SKM-1 (cell line): ENCODE measurements at regions not wholly inside any gene's neighbourhood (a gene's known extent, or its start where the extent isn't known, plus 50 kb on each side); places are given as distances from the start of the nearest gene placed in this dataset.
"Not testable (repeated sequence)": the region's sequence is repeated elsewhere in the genome, so short reads cannot be mapped to it uniquely, and the experiment has no call there.

Source experiments
- DNase-seq: peaks from one replicate; lab custom pipeline; 2025; ENCODE audit not compliant: unreplicated experiment; lab: John Stamatoyannopoulos, UW

DNA sequence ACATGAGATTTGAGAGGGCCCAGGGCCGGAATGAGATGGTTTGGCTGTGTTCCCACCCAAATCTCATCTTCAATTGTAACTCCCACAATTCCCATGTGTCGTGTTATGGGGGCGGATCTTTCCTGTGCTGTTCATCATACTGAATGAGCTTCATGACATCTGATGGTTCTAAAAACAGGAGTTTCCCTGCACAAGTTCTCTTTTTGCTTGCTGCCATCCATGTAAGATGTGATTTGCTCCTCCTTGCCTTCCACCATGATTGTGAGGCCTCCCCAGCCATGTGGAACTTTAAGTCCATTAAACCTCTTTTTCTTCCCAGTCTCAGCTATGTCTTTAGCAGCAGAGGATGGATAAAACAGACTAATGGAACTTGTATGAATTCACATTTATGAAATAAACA lies 131.9 kb upstream of the ZC3H15 start:
- DNase-seq: not testable (repeated sequence)

DNA sequence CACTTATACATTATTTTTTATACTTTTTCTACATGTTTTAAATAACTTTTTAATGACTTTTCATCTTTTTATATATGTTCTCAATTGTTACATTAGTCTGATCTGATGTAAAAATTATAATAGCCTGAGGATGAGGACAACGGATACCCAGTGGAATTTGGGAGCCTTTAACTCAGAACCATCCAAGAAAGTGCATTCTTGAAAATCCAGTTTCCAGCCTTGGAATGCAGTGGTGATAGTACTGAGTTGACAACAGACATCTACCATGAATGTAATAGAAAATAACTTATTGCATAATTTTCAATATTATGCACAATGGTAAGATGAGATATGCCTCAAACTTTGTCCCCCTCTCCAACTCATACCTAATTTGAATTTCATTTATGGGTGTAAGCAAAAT lies 120.7 kb upstream of the ZC3H15 start:
- DNase-seq: no peak

DNA sequence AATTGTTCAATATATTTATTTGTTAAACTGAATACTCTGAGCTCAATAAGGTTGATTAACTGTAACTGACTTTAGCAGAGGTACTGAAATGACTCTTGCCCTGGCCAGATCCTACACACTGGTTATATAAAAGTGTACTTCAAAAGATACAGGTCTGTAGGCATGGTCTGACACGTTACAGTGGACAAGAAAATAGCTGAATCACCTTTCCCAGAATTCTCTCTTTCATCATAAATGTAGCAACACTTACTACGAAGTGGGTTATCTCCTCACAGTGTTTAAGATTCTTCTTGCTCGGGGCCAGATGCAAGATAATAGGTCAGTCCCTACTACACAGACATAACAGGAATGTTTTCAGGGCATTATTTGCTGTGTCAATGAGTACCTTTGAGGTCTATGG lies 107.0 kb upstream of the ZC3H15 start:
- no peak for DNase-seq

DNA sequence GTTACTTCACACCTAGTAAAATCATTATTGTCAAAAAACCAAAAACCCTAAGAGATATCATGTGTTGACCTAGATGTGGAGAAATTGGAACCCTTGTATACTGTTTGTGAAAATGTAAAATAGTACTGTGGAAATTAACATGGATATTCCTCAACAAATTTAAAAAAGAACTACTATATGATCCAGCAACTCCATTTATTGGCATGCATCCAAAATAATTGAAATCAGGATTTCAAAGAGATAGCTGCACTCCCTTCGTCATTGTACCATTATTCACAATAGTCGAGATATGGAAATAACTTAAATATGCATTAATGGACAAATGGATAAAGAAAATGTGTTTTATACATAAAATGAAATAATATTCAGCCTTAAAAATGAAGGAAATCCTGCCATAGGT lies 105.3 kb upstream of the ZC3H15 start:
- DNase-seq: no peak

DNA sequence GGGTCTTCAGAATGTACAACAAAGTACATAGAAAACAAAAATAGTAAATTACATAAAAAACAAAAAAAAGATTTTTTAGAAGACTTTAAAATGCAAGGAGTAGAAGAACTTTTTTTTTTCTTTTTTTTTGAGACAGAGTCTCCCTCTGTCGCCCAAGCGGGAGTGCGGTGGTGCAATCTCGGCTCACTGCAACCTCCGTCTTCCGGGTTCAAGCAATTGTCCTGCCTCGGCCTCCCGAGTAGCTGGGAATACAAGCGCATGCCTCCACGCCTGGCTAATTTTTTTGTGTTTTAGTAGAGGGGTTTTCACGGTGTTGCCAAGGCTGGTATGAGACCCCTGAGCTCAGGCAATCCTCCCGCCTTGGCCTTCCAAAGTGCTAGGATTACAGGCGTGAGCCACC lies 104.5 kb upstream of the ZC3H15 start:
- DNase-seq: no peak

DNA sequence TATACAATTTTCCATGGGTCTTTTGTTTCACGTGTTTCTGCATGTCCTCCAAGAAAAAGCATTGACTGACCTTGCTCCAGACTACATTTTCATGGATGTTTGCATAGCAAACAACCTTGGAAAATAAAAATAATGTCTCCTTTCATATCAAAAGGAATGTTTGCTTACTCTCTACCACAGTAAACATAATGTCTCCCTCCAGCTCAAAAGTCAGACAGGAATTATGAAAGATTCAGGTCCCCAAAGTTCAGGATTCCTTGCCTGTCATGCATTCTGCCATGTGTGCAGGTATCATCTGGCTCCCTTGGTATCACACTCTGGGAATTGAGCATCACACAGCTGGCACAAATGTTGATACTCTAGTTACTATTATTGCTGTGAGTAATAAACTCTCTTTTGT lies 103.1 kb upstream of the ZC3H15 start:
- DNase-seq: no peak

DNA sequence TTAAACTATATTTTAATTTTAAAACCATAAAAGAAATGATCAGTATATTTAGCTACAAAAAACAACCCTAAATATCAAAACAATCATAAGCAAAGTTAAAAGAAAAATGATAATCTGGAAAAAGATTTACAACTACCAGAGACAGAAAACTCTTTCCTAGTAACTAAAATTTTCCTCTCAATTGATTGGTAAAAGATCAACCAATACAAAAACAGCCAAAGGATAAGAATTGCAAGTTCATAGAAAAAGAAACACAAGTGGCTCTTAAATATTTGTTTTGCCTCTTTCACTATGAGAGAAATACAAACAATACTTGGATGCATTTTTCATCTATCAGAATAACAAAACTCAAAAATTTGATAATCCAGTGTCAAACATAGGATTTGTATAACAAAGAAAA lies 101.8 kb upstream of the ZC3H15 start:
- DNase-seq: no peak

DNA sequence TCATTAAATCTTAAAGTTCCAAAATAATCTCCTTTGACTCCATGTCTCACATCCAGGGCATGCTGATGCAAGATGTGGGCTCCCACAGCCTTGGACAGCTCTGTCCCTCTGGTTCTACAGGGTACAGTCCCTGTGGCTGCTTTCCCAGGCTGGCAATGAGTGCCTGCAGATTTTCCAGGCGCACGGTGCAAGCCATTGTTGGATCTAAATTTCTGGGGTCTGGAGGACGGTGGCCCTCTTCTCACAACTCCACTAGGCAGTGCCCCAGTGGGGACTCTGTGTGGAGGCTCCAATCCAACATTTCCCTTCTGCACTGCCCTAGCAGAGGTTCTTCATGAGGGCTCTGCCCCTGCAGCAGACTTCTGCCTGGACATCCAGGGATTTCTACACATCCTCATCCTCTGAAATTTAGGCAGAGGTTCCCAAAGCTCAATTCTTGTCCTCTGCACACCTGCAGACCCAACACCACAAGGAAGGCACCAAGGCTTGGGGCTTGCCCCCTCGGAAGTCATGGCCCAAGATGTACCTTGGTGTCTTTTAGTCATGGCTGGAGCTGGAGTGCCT lies 100.3 kb upstream of the ZC3H15 start:
- not testable (repeated sequence) for DNase-seq

DNA sequence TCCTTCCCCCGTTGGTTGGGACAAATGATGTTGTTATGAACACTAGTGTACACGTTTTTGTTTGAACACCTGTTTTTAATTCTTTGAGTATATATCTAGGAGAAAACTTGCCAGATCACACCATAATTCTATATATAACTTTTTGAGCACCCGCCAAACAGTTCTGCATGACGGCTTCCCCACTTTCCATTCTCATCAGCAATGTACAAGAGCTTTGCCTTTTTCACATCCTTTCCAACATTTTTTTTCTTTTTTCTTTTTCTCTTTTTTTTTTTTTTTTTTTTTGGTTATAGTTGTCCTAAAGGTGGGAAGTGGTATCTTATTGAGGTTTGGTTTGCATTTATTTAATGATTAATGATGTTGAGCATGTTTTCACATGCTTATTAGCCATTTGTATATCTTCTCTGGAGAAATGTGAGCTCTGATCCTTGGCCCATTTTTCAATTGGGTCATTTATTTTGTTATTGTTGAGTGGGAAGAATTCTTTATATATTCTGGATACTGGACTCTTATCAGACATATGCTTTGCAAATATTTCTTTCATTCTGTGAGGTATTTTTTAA lies 86.9 kb upstream of the ZC3H15 start:
- no peak for DNase-seq

DNA sequence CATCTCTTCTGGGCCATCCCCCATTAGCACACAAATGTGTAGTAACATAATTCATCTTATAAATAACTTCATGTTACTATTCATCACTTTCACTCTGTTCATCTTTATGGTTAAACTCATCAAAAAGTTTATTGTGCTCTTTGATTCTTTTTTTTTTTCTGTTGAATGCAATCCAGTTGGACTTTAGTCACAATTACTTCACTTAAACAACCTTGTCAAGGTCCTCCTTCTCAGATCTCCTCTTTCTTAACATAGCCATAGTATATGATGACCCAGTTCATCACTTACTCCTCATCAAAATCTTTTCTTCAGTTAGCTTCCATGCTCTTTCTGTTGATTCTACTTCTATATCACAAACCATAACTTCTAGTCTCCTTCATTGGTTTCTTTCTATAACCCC lies 80.2 kb upstream of the ZC3H15 start:
- DNase-seq: no peak

DNA sequence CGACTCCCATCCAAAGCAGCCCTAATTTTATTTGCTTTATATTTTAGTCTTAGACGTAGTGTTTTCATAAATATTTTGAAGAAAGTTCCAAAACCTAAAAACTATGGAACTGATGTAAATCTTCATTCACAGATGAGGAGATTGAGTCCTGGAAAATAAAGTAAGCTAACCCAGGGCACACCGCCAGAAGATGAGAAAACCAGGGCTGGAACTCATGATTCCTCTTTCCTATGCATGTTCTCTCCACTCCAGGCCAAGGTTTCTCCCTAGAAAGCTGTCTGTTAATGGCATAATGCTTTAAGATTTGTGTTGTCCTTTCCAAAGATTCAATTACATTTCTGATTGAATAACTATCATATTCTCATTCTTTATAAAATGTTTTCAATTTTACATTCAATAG lies 78.4 kb upstream of the ZC3H15 start:
- no peak for DNase-seq

DNA sequence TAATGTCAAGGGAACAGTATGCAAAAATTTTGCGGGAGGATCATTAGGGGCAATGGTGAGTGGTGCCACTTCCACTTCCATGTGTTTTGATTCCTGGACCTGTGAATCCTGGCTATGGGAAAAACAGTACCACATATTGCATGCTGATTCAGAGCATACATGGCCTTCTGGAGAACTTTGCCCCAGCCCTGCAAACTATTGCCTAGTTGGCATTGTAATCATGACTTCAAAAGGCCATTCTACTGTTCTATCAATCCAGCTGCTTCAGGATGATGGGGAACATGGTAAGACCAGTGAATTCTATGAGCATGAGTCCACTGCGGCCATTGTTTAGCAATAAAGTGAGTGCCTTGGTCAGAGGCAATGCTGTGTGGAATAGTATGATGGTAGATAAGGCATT lies 75.3 kb upstream of the ZC3H15 start:
- DNase-seq: no peak

DNA sequence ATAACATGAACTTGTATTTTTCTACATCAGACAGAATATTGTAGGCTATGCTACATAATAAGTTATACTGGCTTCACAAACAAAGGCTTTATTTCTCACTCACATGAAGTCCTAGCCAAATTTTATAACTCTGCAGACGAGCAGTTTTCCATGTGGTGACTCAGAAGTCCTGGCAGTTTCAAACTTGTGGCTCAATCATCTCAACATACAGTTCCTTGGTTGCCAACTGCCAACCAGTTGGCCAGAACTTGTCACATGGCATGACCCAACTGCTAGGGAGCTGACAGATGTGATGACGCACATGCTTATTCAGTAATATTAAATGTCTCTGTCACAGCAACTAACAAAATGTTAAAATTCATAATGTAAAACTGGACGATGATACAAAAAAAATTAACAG lies 63.8 kb upstream of the ZC3H15 start:
- no peak for DNase-seq

DNA sequence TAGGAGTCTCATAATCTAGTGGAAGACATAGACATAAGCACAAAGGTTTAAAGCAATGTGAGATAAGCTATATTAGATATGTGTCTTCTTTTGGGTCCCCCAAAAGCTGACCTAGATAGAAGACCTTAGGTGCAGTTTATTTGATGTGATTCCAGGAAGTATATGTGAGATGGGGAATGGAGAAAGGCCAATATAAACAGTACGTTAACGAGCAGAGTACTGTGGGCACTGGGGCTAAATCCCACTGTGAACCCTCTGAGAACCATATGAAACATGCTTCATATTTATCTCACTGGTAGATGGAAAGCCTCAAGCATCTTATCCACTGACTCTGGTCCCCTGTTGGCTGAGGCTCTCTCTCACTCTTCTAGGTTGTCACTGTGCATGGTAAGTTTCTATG lies 62.6 kb upstream of the ZC3H15 start:
- DNase-seq: no peak

DNA sequence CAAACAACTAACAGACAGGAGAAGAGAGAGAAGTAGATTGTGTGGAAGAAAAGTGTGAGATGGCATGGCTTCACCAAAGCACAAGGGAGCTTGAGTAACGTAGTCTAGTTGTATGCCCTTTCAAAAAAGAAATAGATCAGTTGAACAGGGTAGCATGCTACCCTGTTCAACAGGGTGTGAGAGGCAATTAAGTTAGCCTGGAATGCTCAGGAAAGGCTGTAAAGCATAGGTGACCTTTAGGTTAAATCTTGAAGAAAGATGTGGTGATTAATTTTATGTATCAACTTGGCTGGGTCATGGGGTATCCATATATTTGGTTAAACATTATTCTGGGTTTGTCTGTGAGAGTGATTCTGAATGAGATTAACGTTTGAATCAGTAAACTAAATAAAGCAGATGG lies 61.8 kb upstream of the ZC3H15 start:
- DNase-seq: no peak

DNA sequence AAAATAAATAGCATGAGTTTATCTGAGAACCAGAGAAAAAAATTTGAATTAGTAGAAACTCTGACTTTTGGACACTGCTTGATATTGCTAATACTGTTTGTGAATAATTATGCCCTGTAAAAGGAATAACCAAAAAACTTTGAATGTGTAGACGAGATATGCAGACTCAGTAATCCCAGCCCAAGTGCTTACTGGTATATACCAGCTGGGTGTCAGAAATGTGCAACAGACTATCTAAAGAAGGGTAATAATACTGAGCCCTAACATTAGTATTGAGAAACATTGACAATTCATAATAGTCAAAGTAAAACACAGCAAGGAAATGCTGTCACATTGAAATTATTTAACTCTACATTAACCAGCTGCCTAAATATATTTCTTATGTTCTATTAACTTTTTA lies 60.5 kb upstream of the ZC3H15 start:
- DNase-seq: no peak

DNA sequence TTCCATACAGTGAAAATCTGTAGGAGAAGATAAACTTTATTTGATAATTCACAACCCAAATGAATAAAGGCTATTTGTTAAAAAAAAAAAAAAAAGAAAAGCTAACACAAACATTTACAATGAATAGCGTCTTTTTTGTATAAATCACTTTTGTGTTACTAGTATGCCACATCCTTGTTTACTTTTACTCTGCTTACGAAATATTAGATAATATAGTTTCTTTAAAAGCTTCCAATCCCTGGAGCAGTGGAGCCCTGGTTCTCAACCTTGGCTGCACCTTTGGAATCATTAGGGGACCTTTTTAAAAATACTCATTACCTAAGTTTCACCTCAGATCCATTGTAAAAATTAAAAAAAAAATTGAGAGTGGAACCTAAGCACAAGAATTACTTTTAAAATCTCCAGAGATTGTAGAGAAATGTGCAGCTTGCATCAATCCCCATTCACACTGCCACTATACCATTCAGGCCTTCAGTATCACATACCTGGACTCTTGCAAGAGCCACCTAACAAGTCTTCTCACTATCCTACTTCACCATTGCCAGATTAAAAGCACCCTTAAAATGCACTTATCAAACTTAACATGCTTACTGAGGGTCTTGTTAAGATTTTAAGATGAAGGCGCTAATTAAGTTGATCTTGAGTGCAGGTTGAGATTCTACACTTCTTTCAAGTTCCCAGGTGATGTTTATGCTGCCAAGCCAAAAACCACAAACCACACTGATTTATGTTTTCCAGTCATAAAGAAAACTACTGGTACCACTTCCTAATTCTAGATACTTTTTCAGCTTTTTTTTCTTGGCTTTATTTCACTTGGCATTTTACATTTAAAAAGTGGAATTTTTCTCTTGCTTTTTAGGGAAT lies 59.7 kb upstream of the ZC3H15 start:
- DNase-seq: no peak

DNA sequence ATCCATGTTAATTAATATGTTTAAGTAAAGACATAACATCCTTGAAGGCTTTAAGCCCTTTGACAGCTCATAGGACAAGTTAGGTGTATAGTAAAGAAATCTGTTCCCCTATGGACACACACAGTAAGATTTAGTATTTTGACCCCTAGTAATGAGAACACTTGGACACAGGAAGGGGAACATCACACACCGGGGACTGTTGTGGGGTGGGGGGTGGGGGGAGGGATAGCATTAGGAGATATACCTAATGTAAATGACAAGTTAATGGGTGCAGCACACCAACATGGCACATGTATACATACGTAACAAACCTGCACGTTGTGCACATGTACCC lies 59.1 kb upstream of the ZC3H15 start:
- DNase-seq: not testable (repeated sequence)

DNA sequence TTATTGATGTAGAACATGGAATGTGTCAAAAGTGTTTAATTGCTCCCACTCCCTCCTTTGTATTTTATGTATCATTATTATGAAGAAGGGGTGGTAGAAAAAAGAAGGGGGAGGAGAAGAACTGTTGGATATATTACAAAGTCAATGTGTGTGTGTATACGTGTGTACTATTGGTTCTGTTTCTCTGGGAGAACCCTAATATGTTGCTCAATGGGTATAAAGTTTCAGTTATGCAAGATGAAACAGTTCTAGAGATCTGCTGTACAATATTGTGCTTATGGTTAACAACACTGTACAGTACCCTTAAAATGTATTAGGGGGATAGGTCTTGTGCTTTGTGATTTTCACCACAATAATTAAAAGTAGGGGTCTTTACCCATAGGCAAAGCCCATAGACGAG lies 58.1 kb upstream of the ZC3H15 start:
- DNase-seq: no peak

DNA sequence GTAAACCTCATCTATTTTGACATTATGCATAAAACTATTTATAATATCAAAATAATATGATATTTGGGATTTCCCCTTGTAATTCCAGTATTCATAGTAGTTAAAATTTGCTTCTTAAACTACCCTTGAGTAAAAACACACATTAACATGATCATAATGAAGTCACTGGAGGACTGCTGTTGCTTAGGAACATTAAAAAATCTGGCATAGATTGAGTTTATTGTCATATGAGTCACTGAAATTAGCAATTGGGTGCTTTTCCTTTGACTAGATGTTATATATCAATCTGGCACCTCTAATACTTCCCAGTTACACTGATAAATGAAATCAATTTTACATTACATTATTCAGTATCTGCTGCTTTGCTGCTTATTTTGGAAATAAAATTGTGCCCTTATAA lies 57.0 kb upstream of the ZC3H15 start:
- no peak for DNase-seq

DNA sequence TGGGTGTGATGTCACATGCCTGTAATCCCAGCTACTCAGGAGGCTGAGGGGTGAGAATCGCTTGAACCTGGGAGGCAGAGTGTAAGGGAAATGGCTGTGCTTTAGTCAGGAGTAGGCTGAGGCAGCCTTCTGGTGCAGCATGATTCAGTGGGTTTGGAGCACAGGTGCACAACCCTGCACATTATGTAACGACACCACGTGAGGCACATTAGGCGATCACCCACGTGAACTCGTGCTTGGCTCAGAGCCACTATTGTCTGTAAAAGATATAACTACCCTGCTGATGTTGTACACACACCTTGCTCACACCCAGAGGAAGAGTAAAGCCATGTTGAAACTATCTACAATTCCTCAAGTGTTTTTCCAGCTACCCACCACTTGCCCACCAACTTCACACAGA lies 54.8 kb upstream of the ZC3H15 start:
- DNase-seq: no peak

DNA sequence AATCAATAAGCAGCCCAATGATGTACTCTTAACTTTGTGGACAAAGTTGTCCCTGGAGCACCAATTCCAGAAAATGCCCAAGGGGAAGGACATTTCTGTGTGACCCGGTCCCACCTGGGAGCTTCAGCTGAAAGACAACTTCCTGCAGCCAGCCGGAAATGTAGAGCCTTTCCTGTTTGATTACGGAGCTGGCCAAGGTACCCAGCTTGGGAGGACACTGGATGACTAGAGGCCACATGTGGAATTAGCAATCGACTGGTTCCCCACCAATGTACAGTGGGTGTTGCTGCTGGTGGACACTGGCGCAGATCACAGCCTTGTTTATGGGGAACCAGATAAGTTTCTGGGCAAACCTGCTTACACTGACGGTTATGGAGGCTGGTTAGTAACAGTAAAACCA lies 53.0 kb upstream of the ZC3H15 start:
- DNase-seq: no peak
